ENCODE measurements at regions not wholly inside any gene's neighbourhood (a gene's known extent, or its start where the extent isn't known, plus 50 kb on each side); places are given as distances from the start of the nearest gene placed in this dataset.

DNA sequence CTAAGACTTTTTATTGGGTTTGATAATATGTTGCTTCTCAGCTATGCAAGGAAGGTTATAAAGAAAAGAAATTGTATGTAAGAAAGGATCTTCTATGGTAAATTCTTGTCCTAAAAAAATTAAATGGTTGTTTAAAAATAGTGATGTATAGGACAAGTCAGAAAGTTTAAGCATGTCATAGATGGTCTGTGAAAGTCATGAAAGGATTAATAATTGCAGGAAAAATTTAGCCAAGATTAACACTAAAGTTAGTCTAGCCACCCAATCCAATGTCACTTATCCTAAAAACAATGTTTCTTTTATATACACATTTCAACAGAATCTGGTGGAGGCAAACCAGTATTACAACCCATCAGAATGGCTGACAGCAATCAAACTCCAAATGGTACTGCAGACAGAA, 1046.7 kb upstream of the SLC39A10 start:
- TF ChIP-seq, protein P1, sequence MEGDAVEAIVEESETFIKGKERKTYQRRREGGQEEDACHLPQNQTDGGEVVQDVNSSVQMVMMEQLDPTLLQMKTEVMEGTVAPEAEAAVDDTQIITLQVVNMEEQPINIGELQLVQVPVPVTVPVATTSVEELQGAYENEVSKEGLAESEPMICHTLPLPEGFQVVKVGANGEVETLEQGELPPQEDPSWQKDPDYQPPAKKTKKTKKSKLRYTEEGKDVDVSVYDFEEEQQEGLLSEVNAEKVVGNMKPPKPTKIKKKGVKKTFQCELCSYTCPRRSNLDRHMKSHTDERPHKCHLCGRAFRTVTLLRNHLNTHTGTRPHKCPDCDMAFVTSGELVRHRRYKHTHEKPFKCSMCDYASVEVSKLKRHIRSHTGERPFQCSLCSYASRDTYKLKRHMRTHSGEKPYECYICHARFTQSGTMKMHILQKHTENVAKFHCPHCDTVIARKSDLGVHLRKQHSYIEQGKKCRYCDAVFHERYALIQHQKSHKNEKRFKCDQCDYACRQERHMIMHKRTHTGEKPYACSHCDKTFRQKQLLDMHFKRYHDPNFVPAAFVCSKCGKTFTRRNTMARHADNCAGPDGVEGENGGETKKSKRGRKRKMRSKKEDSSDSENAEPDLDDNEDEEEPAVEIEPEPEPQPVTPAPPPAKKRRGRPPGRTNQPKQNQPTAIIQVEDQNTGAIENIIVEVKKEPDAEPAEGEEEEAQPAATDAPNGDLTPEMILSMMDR (IDR thresholded peaks at IDR 0.05), result no peak
- no peak for TF ChIP-seq ZFX (IDR thresholded peaks at IDR 0.05; ENCODE audit: borderline replicate concordance)
- H3K27ac ChIP-seq, result no peak overlapping the region

DNA sequence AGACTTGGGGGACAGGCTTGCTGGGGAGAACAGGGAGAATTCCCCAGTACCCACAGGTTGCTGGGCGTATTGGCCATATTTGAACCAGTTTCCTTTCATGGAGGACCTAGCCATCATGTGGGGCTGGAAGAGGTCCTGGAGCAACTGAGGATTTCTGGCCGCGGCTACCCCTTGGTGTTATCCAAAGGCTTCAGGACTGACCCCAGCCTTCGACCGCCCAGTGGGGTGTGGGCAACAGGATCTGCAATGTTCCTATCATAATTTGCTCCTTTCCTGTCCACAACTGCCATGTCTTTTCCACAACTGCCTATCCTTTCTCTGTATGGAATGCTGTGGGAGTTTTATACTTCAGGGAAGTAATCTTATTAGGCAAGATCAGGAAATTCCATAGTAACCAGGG, 1053.6 kb upstream of the SLC39A10 start:
- TF ChIP-seq ZFX (IDR thresholded peaks at IDR 0.05; ENCODE audit: borderline replicate concordance), result no peak
- TF ChIP-seq, protein P1 (IDR thresholded peaks at IDR 0.05), result no peak
- H3K27ac ChIP-seq, result no peak overlapping the region

DNA sequence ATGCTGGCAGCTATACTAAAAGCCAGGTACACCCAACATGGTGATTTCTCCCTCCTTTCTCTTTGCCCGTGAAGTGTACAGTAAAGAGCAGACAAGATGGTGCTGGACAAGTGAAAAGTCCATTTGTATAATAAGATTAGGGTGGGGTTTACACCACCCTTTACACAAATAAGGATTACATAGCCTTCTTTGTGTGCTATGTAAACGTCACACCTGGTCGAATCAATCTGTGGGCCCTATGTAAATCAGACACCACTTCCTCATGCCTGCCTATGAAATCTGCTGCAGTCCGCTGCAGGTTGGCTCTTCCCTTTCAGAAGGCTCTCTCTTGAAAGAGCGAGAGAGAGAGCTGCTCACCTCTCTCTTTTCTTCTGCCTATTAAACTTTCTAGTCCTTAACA, 1054.3 kb upstream of the SLC39A10 start:
- no peak overlapping the region for H3K27ac ChIP-seq
- TF ChIP-seq, protein P1 (IDR thresholded peaks at IDR 0.05), result no peak
- TF ChIP-seq ZFX (IDR thresholded peaks at IDR 0.05; ENCODE audit: borderline replicate concordance), result no peak

- no peak overlapping the region for H3K27ac ChIP-seq
- TF ChIP-seq, protein P1 (IDR thresholded peaks at IDR 0.05), result no peak
- TF ChIP-seq ZFX (IDR thresholded peaks at IDR 0.05; ENCODE audit: borderline replicate concordance), result no peak
Measured at GRCh38 chr2:194591192-194591591, 1065.8 kb upstream of the SLC39A10 start.

GRCh38 chr2:194587739-194588270, 1069.2 kb upstream of the SLC39A10 start:
- no peak for TF ChIP-seq ZFX (IDR thresholded peaks at IDR 0.05; ENCODE audit: borderline replicate concordance)
- TF ChIP-seq, protein P1 (IDR thresholded peaks at IDR 0.05), result no peak
- no peak overlapping the region for H3K27ac ChIP-seq

- H3K27ac ChIP-seq, result no peak overlapping the region
- TF ChIP-seq ZFX (IDR thresholded peaks at IDR 0.05; ENCODE audit: borderline replicate concordance), result no peak
- TF ChIP-seq, protein P1 (IDR thresholded peaks at IDR 0.05), result no peak
Measured at GRCh38 chr2:194567661-194568017, 1089.4 kb upstream of the SLC39A10 start.

- no peak overlapping the region for H3K27ac ChIP-seq
- TF ChIP-seq, protein P1 (IDR thresholded peaks at IDR 0.05), result no peak
- no peak for TF ChIP-seq ZFX (IDR thresholded peaks at IDR 0.05; ENCODE audit: borderline replicate concordance)
Measured at GRCh38 chr2:194566907-194567660, 1089.9 kb upstream of the SLC39A10 start.

All from 22Rv1 (cell line).